Neuron (in vitro differentiated cells): ENCODE measurements at regions not wholly inside any gene's neighbourhood (a gene's known extent, or its start where the extent isn't known, plus 50 kb on each side); places are given as distances from the start of the nearest gene placed in this dataset.
"Not testable (repeated sequence)": the region's sequence is repeated elsewhere in the genome, so short reads cannot be mapped to it uniquely, and the experiment has no call there.

ENCODE experiments used
- H2AFZ ChIP-seq: one replicate; pipeline ENCODE4 v1.6.1; 2013; ENCODE audit warnings: low read depth, mild to moderate bottlenecking, inconsistent platforms, low read length, moderate library complexity
- H3K27me3 ChIP-seq: one replicate; pipeline ENCODE4 v1.6.1; 2013; ENCODE audit warnings: low read length; ENCODE audit not compliant: insufficient read depth
- H3K36me3 ChIP-seq: one replicate; pipeline ENCODE4 v1.6.1; 2013; ENCODE audit warnings: low read length; ENCODE audit not compliant: insufficient read depth
- H3K4me1 ChIP-seq: one replicate; pipeline ENCODE4 v1.6.1; 2013; ENCODE audit warnings: low read length; ENCODE audit not compliant: insufficient read depth
- H3K4me3 ChIP-seq: 2 replicates; pipeline ENCODE4 v1.5.1; 2013; ENCODE audit warnings: mild to moderate bottlenecking, low read length, moderate library complexity
- H3K9me3 ChIP-seq: one replicate; pipeline ENCODE4 v1.6.1; 2013; ENCODE audit warnings: low read length

DNA sequence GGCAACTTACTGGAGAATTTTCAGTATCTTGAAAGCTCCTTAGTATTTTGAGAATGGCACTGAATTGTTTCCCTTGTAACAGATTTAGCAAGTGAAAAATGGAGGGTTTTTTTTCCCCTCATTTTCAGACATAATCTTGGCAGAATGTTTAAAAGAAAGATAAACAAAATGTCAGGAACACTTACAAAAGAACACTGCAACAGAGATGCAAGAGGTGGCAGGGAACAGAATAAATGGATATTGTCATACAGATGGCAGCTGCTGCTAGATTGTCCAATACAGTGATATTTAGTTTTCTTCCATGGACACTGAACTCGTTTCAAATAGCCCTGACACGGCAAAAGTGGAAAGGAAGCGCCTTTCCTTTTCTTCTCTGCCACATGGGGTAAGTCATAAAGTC lies 76.9 kb upstream of the ZNF608 start:
- Histone ChIP-seq H3K27me3 (no peaks in the 10 kb centered on the region), H3K4me3 (no peak overlapping the region), H3K9me3 (no peaks in the 10 kb centered on the region)

DNA sequence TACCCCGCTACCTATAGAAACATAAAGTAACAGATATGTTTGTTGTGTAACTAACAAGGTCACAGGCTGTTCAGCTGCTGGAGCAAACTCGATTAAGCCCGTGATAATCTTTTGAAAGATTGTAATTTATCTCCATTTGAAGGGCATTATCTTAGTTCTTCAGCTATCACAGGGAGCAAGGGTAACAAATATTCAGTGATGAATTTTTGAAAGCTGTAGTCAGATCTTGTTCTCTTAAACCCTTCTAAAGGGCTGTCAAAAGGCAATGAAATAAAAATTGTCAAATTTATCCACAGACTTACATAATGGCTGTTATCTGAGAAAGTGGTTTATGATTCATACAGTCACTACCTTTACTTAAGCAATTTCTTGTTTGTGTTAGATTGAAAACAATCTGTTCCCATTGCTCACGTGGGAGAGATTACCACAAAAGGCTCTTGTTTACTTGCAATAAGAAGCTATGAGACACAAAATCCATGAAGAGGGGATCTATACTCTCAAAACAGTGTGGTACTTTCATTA lies 78.3 kb upstream of the ZNF608 start:
- Histone ChIP-seq H3K36me3 (no peaks in the 10 kb centered on the region), H3K4me3 (no peak overlapping the region), H3K27me3 (no peaks in the 10 kb centered on the region), H2AFZ (no peak overlapping the region), H3K4me1 (peaks cover 4% of the 10 kb centered on the region), H3K9me3 (no peaks in the 10 kb centered on the region)

More for the DNA sequence above, 76.9 kb upstream of the ZNF608 start:
- Histone ChIP-seq H2AFZ (no peak overlapping the region), H3K36me3 (no peaks in the 10 kb centered on the region), H3K4me1 (peaks cover 4% of the 10 kb centered on the region)

DNA sequence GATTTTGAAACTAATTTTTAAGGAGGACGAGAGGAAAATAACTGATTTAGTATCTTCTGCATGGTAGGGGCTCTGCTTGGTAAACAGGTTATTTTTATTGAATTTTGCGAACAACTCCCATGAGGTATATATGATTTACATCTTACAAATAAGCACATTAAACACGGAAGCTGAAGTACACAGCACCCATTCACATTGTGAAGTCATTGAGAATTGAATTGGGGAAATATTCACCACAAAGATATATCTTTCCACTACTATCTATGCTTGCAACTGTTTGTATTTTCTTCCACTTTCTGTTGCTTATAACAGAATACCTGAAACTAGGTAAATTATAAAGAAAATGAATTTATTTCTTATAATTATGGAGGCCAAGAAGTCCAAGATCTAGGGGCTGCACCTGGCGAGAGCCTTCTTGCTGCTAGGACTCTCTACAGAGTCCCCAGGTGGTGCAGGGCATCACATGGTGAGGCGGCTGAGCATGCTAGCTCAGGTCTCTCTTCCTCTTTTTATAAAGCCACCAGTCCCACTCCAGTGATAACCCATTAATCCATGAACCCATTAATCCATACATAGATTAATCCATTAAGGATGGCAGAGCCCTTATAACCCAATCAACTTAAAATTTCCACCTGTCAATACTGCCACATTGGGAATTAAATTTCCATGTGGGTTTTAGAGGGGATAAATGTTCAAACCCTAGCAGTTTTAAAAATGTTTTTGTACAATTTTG lies 79.0 kb upstream of the ZNF608 start:
- Histone ChIP-seq H3K4me1 (peaks cover 4% of the 10 kb centered on the region), H3K27me3 (no peaks in the 10 kb centered on the region), H3K4me3 (no peak overlapping the region), H2AFZ (no peak overlapping the region), H3K36me3 (no peaks in the 10 kb centered on the region), H3K9me3 (no peaks in the 10 kb centered on the region)

DNA sequence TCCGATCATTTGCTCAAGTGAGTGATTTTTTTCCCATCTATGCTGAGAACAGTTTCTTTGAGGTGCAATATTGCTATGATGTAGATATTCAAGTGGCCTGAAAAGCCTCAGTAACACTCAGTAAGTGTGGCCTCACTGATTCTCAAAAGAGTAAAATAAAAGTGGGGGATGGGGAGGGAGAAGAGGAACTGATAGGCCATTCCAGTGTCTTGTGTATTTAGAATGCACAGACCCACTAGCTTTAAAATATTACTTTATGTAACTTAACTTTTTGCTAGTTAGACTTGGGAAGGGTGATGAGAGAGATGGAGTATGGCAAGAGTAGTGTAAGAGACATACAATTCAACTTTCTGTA lies 79.5 kb upstream of the ZNF608 start:
- Histone ChIP-seq H3K4me1 (peaks cover 4% of the 10 kb centered on the region), H3K36me3 (no peaks in the 10 kb centered on the region), H3K9me3 (no peaks in the 10 kb centered on the region), H3K4me3 (no peak overlapping the region), H3K27me3 (no peaks in the 10 kb centered on the region), H2AFZ (no peak overlapping the region)

DNA sequence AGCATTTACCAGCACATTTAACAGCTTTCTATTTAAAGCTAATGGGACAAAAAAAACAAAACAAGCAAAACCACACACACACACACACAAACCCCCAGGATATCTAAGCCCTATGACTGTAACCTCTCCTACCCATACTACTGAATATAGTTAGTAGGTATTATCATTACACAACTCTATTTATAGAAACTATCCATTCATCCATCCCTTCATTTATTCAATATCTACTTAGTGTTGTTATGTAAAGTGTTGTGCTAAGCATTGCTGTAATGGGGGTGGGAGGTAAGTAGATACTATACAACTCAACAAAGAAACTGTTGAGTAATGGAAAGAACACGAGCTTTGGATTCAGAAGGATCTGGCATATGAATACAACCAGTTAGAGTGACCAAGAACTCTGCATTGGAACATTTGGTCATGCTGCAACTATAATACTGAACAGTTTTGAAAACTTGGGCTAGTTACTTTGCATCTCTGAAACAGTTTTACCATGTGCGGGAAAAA lies 82.3 kb upstream of the ZNF608 start:
- peaks cover 2% of the 10 kb centered on the region for H3K9me3 ChIP-seq
- no peaks in the 10 kb centered on the region for H3K4me1 ChIP-seq
- H3K4me3 ChIP-seq, result no peak overlapping the region
- H2AFZ ChIP-seq, result no peak overlapping the region
- H3K27me3 ChIP-seq, result no peaks in the 10 kb centered on the region
- no peaks in the 10 kb centered on the region for H3K36me3 ChIP-seq

DNA sequence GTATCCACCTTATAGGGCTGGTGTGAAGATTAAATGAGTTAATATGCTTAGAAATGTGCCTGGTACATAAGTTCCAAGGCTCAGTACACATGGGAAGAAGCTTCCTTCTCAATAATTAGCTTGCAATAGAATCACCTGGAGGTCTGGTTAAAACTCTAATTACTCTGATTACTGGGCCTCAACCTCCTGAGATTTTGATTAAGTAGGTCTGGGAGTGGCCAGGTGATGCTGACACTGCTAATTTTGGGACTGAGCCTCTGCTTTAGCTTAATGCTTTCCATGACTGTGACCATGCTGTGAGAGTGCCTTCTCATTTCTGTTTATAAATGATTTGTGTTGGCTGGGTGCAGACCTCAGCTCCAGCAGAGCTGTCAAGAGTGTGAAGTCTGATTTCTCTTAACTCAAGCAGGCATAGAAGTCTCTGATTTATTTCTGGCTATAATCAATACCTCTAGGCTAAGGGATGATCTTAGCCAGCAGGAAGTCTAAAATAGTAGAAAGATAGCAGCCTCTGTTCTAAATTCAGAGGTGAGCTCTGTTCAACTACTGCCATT lies 85.3 kb upstream of the ZNF608 start:
- H3K36me3 ChIP-seq, result no peaks in the 10 kb centered on the region
- peaks cover 4% of the 10 kb centered on the region for H3K9me3 ChIP-seq
- no peak overlapping the region for H2AFZ ChIP-seq
- H3K4me3 ChIP-seq, result no peak overlapping the region
- H3K27me3 ChIP-seq, result no peaks in the 10 kb centered on the region
- H3K4me1 ChIP-seq, result no peaks in the 10 kb centered on the region

DNA sequence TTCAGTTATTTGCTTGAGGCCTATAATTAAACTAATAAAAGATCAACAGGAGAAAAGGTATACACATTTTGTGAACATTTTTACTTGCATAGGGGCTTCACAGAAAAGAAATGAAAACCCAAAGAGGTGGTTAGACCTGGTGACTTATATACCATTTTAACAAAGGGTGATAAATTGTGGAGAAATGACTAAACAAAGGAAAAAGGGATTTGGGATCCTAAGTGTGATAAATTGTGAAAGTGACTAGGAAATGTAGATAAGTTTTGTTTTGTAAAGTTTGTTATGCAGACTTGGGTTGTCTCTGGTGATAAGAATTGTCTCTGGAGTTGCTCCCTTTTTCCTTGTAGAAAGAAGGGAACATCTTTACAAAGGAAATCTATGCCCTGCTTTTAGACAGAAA lies 86.1 kb upstream of the ZNF608 start:
- H3K27me3 ChIP-seq, result no peaks in the 10 kb centered on the region
- H3K4me1 ChIP-seq, result no peaks in the 10 kb centered on the region
- H3K4me3 ChIP-seq, result no peak overlapping the region
- peaks cover 4% of the 10 kb centered on the region for H3K9me3 ChIP-seq
- no peak overlapping the region for H2AFZ ChIP-seq
- H3K36me3 ChIP-seq, result no peaks in the 10 kb centered on the region

DNA sequence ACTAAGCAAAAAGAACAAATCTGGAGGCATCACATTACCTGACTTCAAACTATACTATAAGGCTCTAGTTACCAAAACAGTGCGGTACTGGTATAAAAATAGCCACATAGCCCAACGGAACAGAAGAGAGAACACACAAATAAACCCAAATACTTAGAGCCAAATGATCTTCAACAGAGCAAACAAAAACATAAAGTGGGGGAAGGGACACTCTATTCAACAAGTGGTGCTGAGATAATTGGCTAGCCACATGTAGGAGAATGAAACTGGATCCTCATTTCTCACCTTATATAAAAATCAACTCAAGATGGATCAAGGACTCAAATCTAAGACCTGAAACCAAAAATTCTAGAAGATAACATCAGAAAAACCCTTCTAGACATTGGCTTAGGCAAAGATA lies 89.9 kb upstream of the ZNF608 start:
- not testable (repeated sequence) for H3K4me3 ChIP-seq, H3K27me3 ChIP-seq, H2AFZ ChIP-seq, H3K9me3 ChIP-seq, H3K4me1 ChIP-seq, H3K36me3 ChIP-seq

DNA sequence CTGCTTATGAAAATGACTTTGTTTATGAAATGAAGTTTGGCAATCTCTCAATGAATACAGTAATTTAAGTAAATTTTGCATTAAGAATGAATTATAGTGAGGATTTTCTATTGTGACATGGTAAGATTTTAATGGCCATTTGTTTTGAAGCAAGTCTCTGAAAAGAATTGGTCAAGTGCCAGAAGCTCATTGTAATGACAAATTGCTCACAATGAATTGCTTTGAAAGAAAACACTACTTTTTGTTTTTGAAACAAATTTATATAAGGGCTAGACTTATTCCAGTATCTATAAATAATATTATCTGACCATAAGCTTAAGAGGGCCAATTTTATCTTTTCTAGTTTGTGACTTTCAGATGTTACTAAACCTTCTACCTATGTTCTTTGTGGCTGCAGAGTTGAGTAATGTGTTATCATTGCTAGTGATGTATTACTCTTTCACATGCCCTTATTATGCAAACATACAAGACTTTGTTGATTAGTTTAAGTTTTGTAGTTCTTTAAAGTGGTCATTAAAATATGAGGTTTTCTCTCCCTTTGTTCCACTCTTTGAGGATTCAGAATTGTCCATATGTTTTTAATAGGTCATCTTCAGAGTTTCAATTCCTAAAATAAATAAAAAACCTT lies 93.0 kb upstream of the ZNF608 start:
- Histone ChIP-seq H3K27me3 (no peaks in the 10 kb centered on the region), H3K9me3 (peaks cover 2% of the 10 kb centered on the region), H3K36me3 (no peaks in the 10 kb centered on the region), H3K4me1 (no peaks in the 10 kb centered on the region), H3K4me3 (no peak overlapping the region), H2AFZ (no peak overlapping the region)

DNA sequence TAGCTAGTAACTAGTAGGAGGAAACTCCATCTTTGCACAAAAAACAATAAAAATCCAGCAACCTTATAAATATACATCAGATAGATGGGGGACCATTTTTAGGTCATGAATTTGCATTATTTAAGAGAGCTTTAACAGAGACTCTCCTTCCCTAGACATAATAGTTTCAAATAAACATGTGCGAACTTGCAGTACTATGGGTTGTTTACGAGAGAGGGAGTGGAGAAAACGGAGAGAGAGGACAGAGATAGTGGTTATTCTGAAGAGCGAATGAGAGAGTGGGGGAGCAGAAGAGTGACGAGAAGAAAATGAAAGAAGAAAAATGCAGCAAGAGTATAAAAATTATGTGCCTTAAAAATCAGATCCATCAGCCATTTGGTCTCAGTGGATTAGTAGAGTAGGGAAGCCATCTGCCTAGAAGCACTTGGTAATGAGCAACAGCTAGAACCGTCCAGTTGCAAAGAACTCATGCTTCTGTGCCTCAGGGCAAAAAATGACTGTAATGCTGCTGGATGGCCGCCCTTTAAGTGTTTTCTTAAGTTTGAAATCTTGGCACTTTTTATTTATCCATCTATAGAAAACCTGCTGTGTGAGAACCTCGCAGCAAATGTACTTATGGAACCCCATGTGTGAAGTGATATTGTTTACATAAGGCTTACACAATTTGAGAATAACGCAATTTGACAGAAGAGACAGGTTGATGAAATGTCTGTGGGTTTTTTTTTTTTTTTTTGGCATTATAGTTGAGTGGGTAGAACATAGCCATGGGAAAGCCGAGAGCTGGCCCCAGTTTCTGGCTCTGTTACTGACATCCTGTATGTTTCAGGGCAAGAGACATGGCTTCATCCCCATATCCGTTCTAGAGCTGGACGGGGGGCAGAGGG lies 95.6 kb upstream of the ZNF608 start:
- H3K36me3 ChIP-seq, result no peaks in the 10 kb centered on the region
- no peak overlapping the region for H2AFZ ChIP-seq
- no peaks in the 10 kb centered on the region for H3K4me1 ChIP-seq
- no peaks in the 10 kb centered on the region for H3K27me3 ChIP-seq
- no peak overlapping the region for H3K4me3 ChIP-seq
- H3K9me3 ChIP-seq, result no peaks in the 10 kb centered on the region

DNA sequence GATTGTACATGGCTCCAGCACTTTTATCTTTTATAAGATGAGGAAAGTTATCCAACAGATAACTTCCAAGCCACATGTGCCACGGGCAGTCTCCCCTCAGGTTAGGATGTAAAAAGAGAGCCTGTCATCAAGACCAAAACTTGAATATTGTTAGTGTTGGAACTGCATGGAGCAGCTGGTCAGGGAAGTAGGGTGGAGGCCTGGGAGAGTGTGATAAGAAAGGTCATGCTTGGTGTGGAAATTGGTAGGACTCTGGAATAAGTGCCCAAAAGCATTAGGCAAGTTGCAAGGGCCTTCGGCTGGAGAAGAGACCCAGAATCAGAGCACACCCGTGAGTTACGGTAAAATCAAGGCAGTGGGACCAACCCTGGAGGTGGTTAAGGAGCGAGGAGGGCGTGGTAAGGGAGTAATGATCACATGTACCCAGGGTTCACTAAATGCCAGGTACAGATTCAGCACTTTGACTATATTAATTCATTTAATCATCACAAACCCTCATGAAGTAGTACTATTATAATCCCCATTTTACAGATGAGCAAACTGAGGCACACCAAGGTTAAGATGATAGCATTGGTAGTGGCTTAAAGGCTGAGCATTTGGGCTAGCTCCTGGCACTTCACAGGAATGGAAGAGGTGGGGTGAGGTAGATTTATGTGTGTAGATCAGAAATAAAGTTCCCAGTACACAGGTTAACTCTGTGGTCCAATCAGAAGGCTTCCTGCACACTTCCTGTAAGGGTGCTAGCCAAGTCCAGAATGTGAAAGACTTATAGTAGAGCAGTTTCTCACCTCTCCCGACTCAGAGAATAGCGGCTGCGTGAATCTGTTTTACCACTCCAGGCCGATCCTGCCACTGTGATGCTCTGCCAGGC lies 96.5 kb upstream of the ZNF608 start:
- H3K4me1 ChIP-seq, result no peaks in the 10 kb centered on the region
- H3K27me3 ChIP-seq, result no peaks in the 10 kb centered on the region
- no peaks in the 10 kb centered on the region for H3K9me3 ChIP-seq
- no peak overlapping the region for H2AFZ ChIP-seq
- no peak overlapping the region for H3K4me3 ChIP-seq
- H3K36me3 ChIP-seq, result no peaks in the 10 kb centered on the region

DNA sequence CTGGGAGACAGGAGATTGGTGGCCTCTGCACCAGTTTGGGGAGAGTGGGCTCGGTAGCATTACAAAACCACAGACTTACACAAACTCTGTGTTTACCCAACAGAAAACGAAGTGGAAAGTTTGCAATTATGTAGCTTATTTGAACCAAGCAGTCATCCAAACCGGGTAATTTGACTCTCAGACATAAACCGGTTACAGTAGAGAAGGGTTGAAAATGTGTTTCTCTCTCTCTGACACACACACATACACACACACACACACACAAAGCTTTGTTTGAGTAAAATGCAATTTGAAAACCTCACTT lies 97.1 kb upstream of the ZNF608 start:
- H3K9me3 ChIP-seq, result no peaks in the 10 kb centered on the region
- no peak overlapping the region for H2AFZ ChIP-seq
- H3K4me1 ChIP-seq, result no peaks in the 10 kb centered on the region
- H3K27me3 ChIP-seq, result no peaks in the 10 kb centered on the region
- H3K4me3 ChIP-seq, result no peak overlapping the region
- H3K36me3 ChIP-seq, result no peaks in the 10 kb centered on the region
